NCI-H345 treated with DMSO at 0.1 percent for 48 hours (cell line): ENCODE measurements at regions not wholly inside any gene's neighbourhood (a gene's known extent, or its start where the extent isn't known, plus 50 kb on each side); places are given as distances from the start of the nearest gene placed in this dataset.
"Not testable (repeated sequence)": the region's sequence is repeated elsewhere in the genome, so short reads cannot be mapped to it uniquely, and the experiment has no call there.

ENCODE experiments used
- DNase-seq: peaks from one replicate; lab custom pipeline; 2025; ENCODE audit not compliant: unreplicated experiment; lab: John Stamatoyannopoulos, UW

GRCh38 chr3:72052841-72053409, 268.0 kb upstream of the PROK2 start:
- no peak for DNase-seq

DNA sequence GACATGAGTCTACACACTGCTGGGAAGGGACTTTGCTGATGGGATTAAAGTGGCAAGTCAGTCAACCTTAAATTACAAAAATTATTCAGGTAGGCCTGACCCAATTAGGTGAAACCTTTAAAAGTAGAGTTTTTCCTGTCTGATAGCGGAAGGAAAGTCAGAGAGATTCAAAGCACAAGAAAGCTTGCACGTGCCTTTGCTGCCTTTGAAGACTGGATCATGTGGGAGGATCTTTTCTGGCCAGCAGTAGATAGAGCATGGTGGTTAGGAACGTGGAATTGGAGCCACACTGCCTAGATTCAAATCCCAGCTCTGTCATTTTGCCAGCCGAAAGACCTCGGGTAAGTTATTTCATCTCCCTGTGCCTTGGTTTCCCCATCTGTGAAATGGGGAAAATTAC, 265.8 kb upstream of the PROK2 start:
- DNase-seq = no peak

GRCh38 chr3:72050048-72050632, 265.2 kb upstream of the PROK2 start:
- DNase-seq = no peak

DNA sequence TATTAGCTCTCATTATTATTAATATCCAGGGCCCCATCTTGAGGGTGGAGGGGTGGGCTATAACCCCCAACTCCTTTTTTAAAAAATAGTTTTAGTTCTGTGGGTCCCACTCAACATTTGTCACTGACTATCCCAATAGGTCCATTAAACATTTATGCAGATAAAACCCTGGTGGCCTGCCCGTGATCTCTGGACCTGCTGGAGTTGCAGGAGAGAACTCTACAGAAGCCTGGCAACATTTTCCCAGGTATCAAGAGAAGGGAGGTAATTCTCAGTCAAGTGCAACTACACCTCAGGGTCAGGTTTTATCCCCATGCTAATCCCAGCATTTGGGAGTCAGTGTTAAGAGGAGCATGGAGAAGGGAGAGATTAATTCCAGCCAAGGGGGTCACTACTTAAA, 264.4 kb upstream of the PROK2 start:
- DNase-seq = no peak

DNA sequence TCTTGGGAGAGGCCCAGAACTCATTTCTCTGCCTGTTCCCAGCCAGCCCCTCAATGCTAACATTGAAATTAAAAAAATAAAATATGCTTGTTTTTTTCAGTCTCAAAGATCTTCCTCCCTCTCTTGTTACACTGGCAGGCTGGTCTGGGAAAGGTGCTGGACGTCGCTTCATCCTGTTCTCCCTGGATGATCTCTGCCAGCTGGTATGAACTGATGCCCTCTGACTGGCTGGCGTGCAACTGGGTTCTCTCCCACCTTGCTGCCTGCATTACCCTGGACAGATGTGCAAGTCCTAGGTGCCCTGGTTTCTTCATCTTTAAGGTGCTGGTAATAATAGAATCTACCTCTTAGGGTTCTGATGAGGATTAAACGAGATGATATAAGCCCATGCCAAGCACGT, 263.9 kb upstream of the PROK2 start:
- no peak for DNase-seq

- DNase-seq = no peak
Observed at GRCh38 chr3:72047221-72047871, 262.4 kb upstream of the PROK2 start.

GRCh38 chr3:72044231-72044855, 259.4 kb upstream of the PROK2 start:
- no peak for DNase-seq

GRCh38 chr3:72043204-72044133, 258.5 kb upstream of the PROK2 start:
- DNase-seq = no peak

DNA sequence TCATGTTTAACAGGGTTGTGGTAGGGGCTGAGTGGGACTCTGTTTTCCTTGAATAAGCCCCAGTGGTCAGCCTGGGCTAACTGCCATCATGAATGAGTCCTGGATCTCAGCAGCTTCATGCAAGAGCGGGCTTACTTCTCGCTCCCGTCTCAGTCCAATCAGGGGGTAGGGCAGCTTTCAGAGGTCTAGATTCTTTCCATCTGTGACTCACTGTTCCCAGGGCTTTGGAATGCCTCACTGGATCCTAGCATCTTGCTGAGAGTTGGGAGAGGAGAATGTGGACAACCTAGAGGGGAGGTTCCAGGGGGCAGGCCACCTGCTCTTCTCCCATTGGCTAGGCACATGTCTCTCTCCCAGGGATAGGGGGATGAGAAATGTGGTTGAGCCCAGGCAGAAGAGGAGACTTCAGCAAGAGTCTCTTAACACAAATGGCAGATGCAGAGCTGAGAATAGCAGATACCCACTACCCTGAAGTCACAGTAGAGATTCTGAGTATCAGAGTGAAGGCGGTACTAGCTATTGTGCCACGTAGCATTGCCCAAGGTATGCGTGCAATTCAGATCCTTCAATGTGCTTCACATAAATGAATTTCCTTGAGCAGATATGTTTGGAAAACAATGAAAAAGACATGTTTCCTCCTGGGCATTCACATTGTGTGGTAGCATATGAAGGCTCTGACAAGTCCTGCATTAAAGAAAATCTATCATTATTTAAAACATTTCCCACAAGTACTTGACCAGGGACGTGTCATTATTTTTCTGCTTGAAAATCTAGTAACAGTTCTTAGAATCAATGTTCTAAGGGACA, 257.7 kb upstream of the PROK2 start:
- DNase-seq = no peak

DNA sequence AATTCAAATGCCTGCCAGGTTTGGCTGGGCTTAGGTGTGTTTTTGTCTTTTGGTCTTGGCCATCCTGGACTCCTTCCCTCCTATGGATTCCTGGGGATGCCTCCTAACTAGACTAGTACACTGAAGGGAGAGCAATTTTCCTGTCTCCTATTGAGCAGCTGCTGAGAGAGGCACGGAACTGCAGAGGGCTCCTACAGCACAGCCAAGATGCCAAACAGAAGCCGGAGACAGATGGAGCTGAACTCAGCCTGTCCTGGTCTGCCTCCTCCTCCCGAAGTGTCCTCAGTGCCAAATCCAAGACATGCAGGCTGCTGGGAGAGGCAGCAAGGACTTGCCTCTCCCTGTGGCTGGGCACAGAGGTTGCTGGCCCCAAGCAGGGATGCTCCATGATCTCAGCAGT, 256.6 kb upstream of the PROK2 start:
- DNase-seq = no peak

DNA sequence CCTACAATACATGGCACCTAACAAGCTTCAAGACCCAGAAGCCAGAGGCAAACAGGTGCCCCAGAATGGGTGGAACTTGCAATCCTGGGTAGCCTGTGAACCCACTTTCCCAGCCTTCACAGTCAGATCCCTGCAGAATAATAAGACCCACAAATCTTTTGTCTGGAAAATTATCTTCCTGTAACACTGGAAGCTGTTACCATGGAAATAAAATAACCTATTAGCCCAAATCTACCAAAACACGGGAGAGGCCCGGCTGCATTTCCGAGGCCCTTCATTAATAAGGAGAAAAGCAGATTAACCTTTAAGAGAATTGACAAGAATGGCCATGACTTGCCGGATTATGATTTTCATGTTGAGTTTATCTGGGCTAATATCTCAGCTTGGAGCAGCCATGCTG, 256.1 kb upstream of the PROK2 start:
- no peak for DNase-seq

DNA sequence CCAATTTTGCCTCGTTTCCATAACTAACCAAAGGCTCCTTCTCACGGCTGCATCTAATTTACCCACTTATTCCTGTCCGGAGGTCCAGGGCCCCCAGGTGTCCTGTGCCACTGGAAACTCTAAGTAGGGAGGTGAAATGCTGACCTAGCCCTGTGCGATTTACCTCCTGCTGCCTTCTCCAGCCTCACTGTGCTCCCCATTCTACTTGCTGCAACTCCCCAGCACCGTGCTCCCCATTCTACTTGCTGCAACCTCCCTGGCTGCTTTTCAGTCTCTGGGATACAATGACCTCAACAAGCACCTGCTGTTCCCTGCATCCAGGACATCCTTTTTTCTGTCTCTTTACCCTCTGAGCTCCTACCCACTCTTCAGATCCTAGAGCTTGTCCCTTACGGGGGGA, 254.7 kb upstream of the PROK2 start:
- DNase-seq = no peak

- no peak for DNase-seq
Observed at GRCh38 chr3:72036899-72037298, 252.0 kb upstream of the PROK2 start.

DNA sequence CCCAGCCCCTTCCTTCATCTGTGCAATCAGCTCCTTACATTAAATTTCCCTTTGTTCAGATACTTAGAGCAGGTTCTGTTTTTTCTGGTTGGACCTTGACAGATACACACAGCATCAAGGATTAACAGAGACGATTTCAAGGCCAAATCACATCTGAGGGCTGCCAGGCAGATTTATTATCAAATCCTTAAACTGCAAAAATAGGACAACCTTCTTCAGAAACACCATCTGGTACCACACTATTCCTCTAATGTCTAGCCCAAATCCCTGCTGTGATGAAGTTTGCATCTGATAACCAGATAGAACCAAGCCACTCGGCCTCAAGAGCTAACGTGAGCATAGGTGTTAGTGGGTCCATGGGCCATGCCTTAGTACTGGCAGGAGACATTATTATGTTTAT, 250.7 kb upstream of the PROK2 start:
- no peak for DNase-seq

- no peak for DNase-seq
Observed at GRCh38 chr3:72034986-72035385, 250.0 kb upstream of the PROK2 start.

DNA sequence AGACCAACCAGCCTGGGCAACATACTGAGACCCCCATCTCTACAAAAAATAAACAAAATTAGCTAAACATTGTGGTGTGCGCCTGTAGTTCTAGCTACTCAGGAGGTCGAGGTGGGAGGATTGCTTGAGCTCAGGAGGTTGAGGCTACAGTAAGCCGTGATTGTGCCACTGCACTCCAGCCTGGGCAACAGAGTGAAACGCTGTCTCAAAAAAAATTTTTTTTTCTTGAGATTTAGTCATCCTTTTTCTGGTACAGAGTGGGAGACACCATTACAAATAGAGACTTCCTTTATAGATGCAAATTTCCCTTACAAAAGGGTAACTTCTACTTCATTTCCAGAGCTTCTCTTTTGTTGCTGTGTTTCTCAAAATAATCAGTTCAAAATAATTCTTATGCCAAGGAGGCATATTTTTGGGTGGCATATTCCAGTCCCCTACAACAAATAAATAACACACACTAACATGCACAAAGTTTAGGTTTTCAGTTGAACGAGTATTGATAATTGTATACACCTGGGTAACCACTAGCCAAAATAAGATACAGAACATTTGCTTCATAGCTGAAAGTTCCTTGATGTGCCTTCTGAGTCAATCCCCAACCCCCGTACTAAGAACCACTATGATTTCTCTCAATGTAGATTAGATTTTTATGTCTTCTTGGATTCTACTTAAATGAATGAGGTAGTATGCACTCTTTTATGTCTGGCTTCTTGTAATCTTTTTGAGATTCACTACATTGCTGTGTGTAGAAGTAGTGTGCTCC, 248.9 kb upstream of the PROK2 start:
- DNase-seq = no peak

DNA sequence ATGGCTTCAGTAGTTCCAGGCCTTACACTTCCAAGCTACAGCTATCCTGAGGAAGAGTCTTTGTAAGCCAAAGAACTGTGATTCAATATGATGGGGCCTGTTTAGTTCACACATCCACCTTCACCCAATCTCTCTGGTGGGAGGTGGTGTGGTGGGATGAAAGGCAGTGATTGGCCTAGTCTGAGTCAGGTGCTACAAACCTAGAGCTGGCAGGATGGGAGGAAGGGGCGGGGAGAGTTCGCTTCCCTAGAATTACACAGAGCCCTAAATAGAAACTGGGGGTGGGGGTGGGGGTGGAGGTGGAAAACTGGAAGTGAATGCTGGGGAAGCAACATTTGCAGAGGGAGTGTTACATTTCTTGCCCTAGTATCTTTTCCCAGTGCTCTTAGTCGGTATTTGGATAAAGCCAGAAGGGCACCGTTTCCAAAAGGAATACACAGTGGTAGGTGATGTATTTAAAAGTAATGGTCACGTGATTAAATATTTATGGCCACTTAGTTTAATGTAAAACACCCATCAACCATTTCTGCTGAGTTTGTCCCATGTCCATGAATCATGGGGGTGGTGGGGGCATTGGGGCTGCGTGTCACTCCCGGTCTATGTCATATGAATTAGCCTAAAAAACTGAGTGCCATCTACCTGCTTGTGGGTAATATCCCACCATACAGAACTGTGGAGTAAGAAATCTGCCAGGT, 247.6 kb upstream of the PROK2 start:
- DNase-seq = no peak

- DNase-seq = no peak
Observed at GRCh38 chr3:72031581-72031980, 246.6 kb upstream of the PROK2 start.

- DNase-seq = not testable (repeated sequence)
Observed at GRCh38 chr3:72030296-72030695, 245.3 kb upstream of the PROK2 start.
